B cell (primary cell): ENCODE measurements at regions not wholly inside any gene's neighbourhood (a gene's known extent, or its start where the extent isn't known, plus 50 kb on each side); places are given as distances from the start of the nearest gene placed in this dataset.

ENCODE experiments used
- CTCF ChIP-seq: fragments of 200-600 bp; IDR thresholded peaks from one replicate; pipeline ENCODE4 v1.8.0; 2022; ENCODE audit warnings: antibody characterized with exemption, mild to moderate bottlenecking
- EZH2 ChIP-seq: IDR thresholded peaks from 2 replicates; pipeline ENCODE4 v1.6.1; 2012; ENCODE audit warnings: borderline replicate concordance, low read depth, mild to moderate bottlenecking, moderate library complexity, low read length; ENCODE audit not compliant: insufficient read depth, poor library complexity, severe bottlenecking

DNA sequence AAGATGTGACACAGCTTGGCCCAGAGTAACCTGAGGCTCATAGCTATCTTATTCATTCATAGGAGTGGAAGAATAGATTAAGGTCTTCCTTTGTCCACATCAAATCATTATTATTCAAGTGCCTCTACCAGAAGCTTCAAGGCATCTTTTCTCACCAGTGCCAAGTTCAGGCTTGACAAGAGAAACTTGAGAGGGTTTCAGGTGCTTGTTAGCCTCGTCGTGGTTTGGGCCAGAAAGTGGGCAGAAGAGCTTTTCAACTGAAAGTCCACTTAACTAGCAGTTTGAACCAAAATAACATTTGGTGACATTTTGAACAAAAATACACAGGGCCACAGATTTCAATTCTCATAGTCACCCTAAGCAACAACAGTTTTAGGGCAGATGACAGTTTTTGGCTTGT lies 1184.2 kb downstream of the FLRT2 start:
- TF ChIP-seq CTCF (no peak), EZH2 (no peak)
